HG03103 (cell line): ENCODE measurements at regions not wholly inside any gene's neighbourhood (a gene's known extent, or its start where the extent isn't known, plus 50 kb on each side); places are given as distances from the start of the nearest gene placed in this dataset.
"Not testable (repeated sequence)": the region's sequence is repeated elsewhere in the genome, so short reads cannot be mapped to it uniquely, and the experiment has no call there.

Experiments
- ATAC-seq: cut with Tn5 transposase; IDR thresholded peaks from one replicate; pipeline ENCODE4 v1.9.1; 2021; ENCODE audit warnings: low read depth; ENCODE audit not compliant: unreplicated experiment

GRCh38 chr2:132271794-132272193 lies 110.0 kb upstream of the ANKRD30BL start:
- not testable (repeated sequence) for ATAC-seq

- no peak for ATAC-seq
Measured at GRCh38 chr2:132272713-132273112, 111.0 kb upstream of the ANKRD30BL start.

- not testable (repeated sequence) for ATAC-seq
Measured at GRCh38 chr2:132273585-132273984, 111.8 kb upstream of the ANKRD30BL start.

- ATAC-seq, result no peak
Measured at GRCh38 chr2:132274000-132274399, 112.2 kb upstream of the ANKRD30BL start.

GRCh38 chr2:132275396-132275795 lies 113.6 kb upstream of the ANKRD30BL start:
- no peak for ATAC-seq

- ATAC-seq, result no peak
Measured at GRCh38 chr2:132276571-132276981, 114.8 kb upstream of the ANKRD30BL start.

- no peak for ATAC-seq
Measured at GRCh38 chr2:132278267-132278666, 116.5 kb upstream of the ANKRD30BL start.

- ATAC-seq, result no peak
Measured at GRCh38 chr2:132279344-132279743, 117.6 kb upstream of the ANKRD30BL start.

GRCh38 chr2:132279930-132280615 lies 118.3 kb upstream of the ANKRD30BL start:
- ATAC-seq, result no peak

GRCh38 chr2:132280912-132281311 lies 119.2 kb upstream of the ANKRD30BL start:
- ATAC-seq, result no peak

- not testable (repeated sequence) for ATAC-seq
Measured at GRCh38 chr2:132282104-132282503, 120.4 kb upstream of the ANKRD30BL start.

- ATAC-seq, result no peak
Measured at GRCh38 chr2:132282911-132283310, 121.2 kb upstream of the ANKRD30BL start.

- ATAC-seq, result not testable (repeated sequence)
Measured at GRCh38 chr2:132286289-132286911, 124.6 kb upstream of the ANKRD30BL start.

GRCh38 chr2:132287910-132288309 lies 126.2 kb upstream of the ANKRD30BL start:
- not testable (repeated sequence) for ATAC-seq

GRCh38 chr2:132289138-132289537 lies 127.4 kb upstream of the ANKRD30BL start:
- not testable (repeated sequence) for ATAC-seq

GRCh38 chr2:132289812-132290211 lies 126.8 kb upstream of the GPR39 start:
- not testable (repeated sequence) for ATAC-seq

GRCh38 chr2:132300592-132301378 lies 115.8 kb upstream of the GPR39 start:
- not testable (repeated sequence) for ATAC-seq

GRCh38 chr2:132304661-132305380 lies 111.8 kb upstream of the GPR39 start:
- ATAC-seq, result not testable (repeated sequence)

GRCh38 chr2:132307613-132308198 lies 108.9 kb upstream of the GPR39 start:
- not testable (repeated sequence) for ATAC-seq

GRCh38 chr2:132309203-132309602 lies 107.4 kb upstream of the GPR39 start:
- ATAC-seq, result not testable (repeated sequence)
